HG03521 (cell line): ENCODE measurements at regions not wholly inside any gene's neighbourhood (a gene's known extent, or its start where the extent isn't known, plus 50 kb on each side); places are given as distances from the start of the nearest gene placed in this dataset.

ENCODE experiments used
- ATAC-seq: cut with Tn5 transposase; IDR thresholded peaks from one replicate; pipeline ENCODE4 v1.9.1; 2021; ENCODE audit warnings: mild to moderate bottlenecking, moderate library complexity; ENCODE audit not compliant: unreplicated experiment

DNA sequence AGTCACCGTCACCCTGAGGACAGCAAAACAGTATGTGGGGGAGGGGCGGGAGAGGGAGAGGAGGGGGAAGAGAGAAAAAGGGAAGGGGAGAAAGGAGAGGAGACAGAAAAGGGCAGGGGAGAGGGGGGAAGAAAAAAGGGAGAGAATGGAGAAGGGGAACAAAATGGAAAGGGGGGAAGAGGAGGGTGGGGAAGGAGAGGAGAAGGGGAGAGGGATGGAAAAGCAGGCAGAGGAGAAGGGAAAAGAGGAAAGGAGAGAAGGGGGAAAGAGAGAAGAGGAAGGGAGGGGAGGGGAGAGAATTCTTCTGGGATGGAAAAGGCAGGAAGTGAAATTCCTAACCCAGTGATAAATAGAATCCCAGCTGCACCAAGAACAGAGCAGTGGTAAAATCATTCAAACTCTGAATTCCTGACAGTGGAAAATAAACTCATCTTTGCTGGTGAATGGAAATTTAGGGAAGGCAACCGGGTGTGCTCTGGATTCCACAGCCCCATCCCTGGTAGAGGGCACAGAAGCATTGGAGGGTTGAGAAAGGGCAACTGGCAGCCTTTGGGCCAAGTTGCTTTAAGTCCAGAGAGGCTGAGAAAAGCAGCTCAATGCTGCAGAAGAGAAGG lies 244.2 kb downstream of the BCOR start:
- no peak for ATAC-seq

DNA sequence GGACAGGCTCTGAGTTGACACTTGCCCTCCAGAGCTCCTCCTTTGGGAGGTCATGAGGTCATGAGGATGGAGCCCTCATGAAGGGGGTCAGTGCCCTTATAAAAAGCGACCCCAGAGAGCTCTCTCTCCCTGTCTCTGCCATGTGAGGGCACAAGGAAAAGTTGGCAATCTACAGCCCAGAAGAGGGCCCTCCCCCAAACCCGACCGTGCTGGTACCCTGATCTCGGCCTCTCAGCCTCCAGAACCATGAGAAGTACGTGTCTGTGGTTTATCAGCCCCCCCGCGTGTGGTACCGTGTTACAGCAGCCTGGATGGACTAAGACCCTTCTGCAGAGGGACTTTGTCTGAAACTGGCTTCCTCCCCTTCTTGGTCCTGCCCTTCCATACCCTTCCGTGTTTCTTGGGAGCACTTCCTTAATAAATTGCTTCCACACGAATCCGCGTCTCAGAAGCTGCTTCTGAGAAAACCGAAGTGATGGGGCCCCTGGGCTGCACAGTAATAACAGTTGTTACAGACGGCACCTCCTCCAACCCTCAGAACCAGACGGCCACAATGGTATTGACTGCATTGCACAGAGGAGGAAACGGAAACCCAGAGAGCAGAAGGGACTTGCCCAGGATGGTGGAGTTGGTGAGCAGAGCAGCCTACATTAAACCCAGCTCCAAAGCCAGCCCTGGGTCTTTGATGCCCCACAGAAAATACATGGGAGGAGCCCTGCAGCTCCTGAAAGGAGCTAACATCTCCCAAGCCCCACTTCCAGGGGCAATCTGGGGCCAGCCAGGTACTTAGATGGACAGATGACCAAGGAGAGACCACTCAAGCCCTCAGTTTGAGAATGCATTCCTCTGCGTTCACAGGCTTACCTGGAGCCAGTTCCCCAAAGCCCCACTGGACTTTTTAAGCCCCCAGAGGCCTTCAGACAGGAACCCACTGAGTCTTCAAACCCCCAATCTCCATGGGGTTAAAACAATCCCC lies 242.7 kb downstream of the BCOR start:
- peak; percentile 71 for ATAC-seq

DNA sequence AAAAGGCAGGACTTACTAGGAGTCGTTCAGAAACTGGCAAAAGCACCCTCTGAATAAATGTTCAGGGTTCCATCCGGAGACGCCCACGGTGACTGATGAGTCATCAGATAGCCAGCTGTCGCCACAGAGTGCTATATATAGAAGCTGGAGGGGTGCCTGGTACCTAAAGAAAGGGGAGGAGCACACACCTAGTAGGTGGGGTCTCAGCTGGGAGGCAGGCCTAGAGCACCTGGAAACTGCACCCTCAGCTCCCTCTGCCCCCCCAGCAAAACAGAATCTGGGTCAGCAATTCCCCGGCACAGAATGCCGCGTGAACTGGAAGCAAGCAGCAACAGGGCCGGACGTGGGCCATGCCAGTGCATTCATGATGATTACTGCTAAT lies 242.0 kb downstream of the BCOR start:
- peak; percentile 52 for ATAC-seq

DNA sequence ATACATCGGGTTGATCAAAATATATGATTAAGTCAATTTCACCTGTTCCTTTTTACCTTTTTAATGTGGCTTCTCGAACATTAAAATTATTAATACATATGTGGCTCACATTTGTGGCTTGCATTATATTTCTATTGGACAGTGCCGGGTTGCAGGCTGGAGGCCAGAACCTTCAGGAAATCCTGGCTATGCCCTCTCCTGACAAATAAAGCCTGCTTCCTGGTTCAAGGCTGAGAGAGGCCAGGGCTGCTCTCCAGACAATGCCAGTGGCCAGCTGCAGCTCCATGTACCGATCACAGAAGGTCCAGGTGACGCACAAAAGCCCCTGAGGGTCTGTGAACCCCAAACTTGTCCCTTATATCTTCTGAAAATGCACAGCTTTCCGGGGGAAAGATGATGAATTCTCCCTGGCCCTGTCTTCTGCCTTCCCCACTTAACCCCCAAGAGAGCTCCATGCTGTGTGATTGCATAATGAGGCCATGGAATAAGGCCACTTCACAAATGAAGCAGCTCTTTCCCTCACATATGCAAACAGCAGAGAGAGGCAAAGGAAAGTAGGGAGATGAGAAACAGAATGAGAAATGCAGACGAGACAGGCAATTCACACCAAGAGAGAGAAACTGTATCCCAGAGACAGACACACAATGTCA lies 241.2 kb downstream of the BCOR start:
- no peak for ATAC-seq

DNA sequence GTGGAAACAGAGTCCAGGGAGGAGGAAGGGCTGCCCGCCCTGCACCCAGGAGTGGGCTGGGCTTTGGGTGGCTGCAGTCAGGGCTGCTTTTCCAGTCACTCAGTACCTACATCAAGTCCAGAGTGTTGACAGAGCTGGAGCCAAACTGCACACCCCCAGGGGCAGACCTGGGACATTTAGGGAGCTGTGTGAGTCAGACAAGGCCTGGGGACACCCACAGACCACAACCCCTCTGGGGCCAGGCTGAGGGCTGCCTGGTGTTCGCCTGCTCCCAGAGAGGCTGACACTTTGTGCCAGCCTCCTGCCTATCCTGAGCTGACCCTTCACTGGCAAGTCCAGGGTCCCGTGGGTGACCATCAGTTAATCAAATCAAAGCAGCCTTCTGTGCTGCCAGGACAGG lies 240.0 kb downstream of the BCOR start:
- no peak for ATAC-seq

DNA sequence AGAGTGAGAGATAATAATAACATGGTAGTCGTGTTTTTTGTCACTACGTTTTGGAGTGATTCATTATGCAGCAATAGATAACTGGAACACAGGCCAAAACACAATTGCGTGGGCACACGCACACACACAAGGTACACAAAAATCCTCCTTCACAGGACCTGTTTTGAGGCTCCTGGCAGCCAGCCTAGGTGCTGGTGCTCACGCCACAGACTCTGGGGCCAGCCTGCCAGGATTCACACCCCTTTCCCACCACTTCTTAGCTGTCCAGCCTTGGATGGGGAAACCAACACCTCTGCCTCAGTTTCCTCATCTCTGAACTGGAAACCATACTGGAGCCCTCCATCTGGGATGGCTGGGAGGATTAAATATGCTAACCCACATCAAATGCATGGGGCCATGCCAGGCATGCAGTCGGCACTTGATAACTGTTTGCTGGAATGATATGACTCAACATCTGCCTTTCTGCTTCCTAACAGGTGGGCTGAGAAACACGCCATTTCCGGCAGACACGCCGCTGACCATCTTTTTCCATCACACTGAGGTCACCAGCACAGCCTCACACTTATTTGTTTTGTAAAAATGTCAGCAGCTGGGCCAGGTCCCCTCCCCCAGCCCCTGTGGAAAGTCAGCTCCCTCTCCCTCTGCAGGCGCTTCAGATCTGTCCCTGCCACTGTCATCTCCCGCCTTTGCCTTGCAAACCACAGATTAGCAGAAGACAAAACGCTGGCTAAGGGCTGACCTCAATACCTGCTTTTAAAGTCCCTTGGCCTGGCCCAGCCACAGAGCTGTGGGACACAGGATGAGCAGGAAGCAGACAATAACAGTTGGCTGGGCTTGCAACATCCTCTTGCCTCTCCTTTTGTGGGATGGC lies 237.5 kb downstream of the BCOR start:
- ATAC-seq, result peak; percentile 53

DNA sequence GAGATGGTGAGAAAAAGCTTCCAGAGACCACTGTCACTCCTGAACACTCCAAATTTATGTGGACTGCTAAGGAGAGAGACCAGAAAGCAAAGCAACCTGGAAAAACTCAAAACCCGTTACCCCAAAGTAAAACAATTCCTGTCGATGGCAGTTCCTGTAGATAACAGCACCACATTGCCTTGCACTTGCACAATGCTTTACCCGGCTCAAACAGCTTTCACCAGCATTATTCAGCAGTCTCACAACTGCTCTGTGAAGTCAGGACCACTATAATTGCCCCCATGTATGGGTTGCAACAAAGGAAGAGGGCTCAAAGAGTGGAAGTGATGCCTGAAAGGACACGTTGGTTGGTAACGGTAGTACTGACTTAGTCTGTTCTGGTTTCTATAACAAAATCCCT lies 234.8 kb downstream of the BCOR start:
- ATAC-seq, result no peak

DNA sequence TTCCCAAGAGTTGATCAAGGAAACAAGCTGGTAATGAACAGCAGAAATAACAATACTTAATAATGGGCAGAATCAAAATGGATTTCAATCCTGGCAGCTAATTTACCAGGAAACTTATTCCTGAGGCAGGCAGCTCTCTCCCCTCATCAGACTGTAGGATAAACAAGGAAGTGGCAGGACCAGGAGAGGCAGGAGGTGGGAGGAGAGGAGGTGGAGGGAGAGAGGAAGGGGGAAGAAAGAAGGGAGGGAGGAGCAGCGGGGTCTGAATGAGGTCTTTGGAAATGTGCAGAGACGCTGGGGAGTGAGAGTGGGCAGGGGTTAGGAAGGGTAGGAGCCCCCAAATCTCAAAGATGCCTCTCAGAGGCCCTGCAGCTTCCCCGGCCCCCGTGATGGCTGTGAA lies 231.5 kb downstream of the BCOR start:
- ATAC-seq, result no peak

DNA sequence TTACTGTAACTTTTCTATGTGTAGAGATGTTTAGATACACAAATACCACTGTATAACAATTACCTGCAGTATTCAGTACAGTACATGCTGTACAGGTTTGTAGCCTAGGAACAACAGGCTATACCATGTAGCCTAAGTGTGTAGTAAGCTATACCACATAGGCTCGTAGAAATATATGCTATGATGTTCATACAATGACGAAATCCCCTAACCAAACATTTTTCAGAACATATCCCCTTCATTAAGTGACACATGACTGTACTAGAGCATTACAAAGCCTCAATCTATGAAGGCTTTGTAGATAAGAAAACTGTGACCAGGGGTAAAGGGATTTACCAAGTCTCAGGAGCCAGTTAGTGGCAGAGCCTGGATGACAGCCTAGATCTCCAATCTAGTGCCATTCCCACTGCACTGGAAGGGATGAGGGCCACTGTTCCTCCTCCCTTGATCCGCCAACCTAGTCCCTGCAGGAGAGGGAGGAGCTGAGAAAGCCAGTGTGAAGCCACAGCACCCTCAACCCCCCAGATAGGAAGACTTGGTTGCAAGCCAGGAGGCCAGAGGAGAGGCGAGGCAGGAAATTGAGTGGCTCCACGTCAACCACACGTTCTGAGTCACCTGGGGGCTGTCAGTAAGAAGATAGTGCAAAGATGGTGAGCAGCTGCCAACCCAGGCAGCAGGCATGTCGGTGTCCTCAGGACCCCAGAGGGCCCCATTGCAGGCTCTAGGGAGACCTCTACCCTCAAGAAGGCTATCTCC lies 227.7 kb downstream of the BCOR start:
- ATAC-seq, result no peak

DNA sequence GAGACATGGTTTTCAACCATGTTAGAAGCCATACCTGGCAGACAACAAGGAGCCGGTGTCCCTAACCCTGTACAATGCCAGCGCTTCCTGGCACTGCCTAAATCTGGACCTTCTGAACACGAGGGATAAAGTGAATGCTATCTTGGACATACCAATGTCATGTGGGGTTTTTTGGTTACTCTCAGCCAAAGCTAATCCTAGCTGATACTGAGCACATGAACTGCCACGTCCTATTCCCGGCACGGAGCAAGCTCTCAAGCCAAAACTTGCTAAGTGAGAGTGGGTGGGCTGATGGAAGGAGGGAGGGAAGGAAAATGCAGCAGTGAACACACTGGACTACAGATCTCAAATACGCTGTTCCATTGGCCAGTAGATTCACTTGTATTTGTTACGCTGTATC lies 226.1 kb downstream of the BCOR start:
- ATAC-seq, result no peak

DNA sequence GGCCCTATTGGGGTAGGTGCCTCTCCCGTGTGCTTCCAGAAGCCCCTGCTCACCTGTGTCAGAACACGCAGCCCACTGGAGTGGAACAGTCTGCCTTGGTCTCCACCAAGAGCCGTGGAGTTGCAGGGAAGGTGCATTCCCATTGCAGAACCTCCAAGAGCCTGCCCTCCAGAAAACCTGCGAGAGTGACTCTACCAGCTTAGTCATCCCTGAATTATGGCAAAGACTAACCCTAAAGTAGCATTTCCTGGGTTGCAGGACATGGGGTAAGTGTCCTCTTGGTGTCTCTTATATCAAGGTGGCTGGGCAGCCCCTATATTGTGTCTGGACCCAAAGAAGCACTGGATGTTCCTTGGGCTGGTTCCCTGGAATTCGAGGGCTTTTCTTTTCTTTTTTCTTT lies 224.6 kb downstream of the BCOR start:
- ATAC-seq, result no peak

DNA sequence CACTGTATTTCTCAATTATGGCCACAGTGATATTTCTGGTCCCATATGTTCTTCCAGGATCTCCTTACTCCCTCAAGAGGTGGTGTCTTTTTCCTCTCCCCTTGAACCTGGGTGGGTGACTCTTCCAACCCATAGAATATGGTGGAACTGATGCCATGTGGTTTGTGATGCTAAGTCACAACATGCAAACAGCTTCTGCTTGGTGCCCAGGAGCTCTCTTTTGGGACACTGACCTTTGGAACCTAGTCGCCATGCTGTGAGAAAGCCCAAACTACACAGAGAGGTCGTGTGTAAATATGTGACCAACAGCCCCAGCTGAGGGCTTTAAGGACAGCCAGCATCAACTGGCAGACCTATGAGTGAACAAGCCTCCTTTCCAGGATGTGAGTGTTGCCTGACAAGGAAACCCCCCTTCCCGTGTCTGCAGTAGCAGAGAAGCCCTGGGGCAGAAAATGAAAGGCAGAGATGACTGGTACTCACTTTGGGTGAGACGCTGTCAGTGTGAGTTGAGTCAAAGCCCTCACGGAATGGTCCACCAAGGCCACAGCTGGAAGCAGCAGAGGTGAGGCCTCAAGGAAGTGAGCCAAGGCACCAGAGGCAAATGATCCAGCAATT lies 223.4 kb downstream of the BCOR start:
- peak; percentile 89 for ATAC-seq

DNA sequence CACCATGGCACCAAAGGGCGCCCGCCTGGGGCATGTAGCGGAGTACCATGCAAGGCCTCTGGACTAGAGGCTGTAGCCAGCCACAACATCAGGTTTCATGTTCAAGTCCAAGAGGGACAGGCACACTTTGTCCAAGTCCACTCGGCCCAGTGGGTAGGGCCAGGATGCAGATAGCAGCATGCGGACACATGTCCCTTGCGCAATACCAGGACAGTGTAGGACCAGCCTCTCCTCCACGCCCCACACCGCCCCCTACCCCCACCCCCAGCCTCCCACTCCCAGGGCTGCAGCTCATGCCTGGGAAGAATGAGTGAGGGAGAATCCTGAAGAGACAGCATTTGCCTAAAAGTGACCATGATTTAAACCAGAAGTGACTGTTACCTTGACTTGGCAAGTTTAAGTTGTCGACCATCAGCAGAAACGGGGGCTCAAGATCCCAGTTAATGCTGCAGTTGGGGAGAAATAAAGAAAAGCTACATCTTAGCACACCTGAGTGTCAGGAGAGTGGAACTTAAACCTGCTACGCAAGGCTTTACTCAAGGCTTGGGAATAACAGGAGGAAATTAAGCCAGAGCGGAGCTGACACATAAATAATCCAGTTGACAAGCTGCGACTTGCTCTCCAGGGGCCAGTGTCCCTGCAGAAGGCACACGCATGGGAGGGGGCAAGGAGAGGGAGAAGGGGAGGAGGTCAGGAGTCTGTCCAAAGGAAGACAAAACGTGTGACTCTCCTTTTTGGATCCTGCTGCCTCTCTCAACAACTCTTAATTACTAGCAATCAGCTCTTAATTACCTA lies 221.7 kb downstream of the BCOR start:
- no peak for ATAC-seq

DNA sequence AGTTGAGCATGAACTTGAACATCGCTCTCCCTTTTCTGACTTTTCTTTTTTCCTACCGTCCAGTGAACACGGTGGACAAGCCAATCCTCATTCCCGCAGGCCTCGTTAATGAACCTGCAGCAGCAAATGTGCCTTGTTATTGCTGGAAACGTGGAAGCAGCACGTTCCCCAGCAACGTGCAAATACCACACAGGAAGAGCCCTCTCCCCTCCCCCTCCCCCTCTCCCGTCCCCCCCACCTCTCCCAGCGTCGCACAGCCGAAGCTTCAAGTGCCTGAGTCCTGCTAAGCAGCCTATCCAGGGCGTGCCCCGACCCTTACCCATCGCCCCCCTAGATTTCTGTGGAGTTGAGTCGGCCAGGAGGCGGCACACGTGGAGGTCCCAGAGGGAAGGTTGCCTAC lies 219.9 kb downstream of the BCOR start:
- ATAC-seq, result no peak

DNA sequence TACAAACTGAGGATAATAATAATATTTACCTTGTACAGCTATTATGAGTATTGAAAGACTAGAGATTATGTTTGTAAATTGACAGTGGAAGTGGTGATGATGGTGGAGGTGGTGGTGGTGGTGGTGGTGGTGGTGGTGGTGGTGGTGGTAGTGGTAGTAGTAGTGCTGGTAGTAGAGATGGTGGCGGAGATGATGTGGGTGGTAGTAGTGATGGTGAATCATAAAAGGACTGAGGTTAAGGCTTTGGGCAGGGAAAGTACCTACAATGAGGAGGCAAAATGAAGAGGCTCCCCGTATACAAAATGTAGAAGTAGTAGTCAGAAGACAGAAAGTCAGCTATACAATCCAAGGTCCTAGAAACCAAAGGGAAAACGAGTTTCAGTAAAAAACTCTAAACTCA lies 214.1 kb downstream of the BCOR start:
- ATAC-seq, result no peak

DNA sequence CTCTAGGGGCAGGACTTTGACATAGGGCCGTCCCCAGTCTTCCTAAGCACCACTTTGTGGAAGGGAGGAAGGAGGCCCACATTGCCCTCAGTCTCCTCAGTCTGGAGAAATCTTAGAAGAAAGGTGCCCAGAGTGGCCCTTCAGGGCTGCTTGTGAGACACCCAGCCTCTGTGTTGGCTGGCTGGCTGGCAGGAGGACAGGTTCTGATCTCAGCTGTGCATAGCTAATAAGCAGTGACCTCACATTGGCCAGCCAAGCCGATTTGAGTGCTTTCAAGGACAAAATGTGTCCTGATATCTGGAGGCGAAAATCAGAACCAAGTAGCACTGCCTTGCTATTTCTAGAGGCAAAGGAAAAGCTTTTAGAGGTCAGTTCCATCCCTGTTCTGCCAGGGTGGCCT lies 211.5 kb downstream of the BCOR start:
- ATAC-seq, result no peak

DNA sequence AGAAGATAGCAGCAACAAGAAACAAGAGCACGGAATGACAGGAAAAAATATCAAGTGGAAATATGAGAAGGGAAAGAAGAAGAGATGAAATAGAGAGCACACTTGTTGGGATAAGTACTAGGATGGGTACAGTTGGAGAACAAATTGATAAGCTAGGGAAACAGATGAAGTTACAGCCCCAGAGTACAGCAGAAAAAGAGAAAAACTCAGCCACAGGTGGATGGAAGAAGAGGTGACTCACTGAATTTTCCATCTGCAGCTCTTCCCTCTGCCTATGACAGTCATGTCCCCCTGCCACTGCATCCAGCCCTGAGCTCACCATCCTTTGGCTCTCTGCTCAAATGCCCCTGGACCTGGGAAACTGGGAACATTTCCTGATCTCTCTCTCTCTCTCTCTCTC lies 209.0 kb downstream of the BCOR start:
- ATAC-seq, result no peak

DNA sequence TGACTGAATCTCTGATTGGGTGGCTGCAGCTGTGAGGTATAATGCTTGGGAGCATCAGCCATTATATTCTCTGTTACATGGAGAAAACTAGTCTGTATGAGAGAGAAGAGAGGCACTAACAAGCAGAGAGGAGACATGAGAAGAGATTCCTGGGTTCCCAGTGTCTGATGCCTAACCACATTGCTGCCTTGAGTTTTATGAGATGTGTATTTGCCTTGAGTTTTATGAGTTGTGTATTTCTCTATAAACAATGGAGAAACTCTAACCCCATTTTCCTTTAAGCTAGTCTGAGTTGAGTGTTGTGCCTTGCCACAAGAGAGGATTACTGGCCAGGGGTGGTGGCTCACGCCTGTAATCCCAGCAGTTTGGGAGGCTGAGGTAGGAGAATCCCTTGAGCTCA lies 208.1 kb downstream of the BCOR start:
- no peak for ATAC-seq

DNA sequence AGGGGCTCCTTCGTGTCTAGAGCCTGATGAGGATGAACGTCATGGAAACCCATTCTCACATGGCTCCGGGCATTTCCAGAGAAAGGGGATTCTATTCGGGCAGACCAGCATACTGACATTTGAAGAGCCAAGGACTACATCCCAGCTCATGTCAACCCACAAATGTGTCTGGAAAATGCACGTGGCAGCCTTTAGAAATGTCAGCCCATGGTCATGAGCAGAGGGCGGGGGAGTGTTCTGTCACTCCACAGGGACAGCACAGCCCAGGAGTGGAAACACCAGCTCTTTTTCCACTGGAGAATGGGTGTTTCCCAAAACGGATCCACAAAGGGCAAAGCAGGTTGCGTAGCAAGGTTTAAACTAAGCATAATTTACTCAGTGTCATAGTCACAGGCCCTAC lies 207.0 kb downstream of the BCOR start:
- ATAC-seq, result no peak
